ENCODE measurements at regions not wholly inside any gene's neighbourhood (a gene's known extent, or its start where the extent isn't known, plus 50 kb on each side); places are given as distances from the start of the nearest gene placed in this dataset.

DNA sequence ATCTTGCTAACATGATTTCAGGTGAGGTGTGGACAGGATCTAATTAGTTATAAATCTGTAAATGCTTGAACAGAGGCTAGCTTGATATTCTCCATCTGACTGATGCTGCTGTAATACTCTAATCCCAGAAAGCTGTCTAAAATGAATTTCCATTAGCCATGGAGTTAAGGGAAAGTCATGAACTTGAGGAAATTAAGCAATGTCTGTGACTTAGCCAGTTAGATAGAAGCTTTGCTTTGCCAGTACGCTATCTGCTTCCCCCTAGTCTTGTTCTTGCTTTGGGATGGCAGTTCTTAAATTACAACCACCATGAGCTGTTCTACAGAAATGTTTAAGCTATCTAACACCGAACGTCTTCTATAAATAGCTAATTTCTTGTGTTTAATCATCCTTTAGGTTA is 195.7 kb downstream of the PRL start:
- Histone ChIP-seq H3K9me2 (no peaks in the 10 kb centered on the region), H4K20me1 (ENCODE audit: insufficient read depth) (no peaks in the 10 kb centered on the region), H3K27ac (ENCODE audit: low read depth in 2 of 2, low read length in 1 of 2) (peak overlapping the region in 1 of 2 experiments; percentile 39; a peak in 1 of 4 replicates), H3K4me1 (ENCODE audit: control insufficient read depth in 1 of 2, insufficient read depth in 2 of 2, low read depth in 1 of 2, low read length in 1 of 2) (peaks cover 7 to 8% of the 10 kb centered on the region in 2 experiments; a peak in 3 of 4 replicates), H3K9ac (no peak overlapping the region), H3F3A (replicated peaks; ENCODE audit: insufficient read depth) (no peaks in the 10 kb centered on the region), H3K27me3 (ENCODE audit: insufficient read depth) (no peaks in the 10 kb centered on the region), H3K36me3 (replicated peaks in 1 of 2; ENCODE audit: control insufficient read depth in 1 of 2, insufficient read depth in 2 of 2, low read length in 1 of 2) (peaks cover 0 to 5% of the 10 kb centered on the region in 2 experiments), H3K4me2 (no peak overlapping the region), H2AFZ (ENCODE audit: low read depth) (no peak overlapping the region), H3K9me3 (no peaks in the 10 kb centered on the region), H3K4me3 (ENCODE audit: low read depth in 2 of 2, low read length in 1 of 2) (no peak overlapping the region), H3K79me2 (ENCODE audit: insufficient read depth) (no peaks in the 10 kb centered on the region)
- CTCF ChIA-PET = no interaction called here
- no peak for TF ChIP-seq TEAD4 (IDR thresholded peaks at IDR 0.05; ENCODE audit: borderline replicate concordance, insufficient read depth)
- TF ChIP-seq, protein P1, sequence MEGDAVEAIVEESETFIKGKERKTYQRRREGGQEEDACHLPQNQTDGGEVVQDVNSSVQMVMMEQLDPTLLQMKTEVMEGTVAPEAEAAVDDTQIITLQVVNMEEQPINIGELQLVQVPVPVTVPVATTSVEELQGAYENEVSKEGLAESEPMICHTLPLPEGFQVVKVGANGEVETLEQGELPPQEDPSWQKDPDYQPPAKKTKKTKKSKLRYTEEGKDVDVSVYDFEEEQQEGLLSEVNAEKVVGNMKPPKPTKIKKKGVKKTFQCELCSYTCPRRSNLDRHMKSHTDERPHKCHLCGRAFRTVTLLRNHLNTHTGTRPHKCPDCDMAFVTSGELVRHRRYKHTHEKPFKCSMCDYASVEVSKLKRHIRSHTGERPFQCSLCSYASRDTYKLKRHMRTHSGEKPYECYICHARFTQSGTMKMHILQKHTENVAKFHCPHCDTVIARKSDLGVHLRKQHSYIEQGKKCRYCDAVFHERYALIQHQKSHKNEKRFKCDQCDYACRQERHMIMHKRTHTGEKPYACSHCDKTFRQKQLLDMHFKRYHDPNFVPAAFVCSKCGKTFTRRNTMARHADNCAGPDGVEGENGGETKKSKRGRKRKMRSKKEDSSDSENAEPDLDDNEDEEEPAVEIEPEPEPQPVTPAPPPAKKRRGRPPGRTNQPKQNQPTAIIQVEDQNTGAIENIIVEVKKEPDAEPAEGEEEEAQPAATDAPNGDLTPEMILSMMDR (IDR thresholded peaks at IDR 0.05) = no peak
- no peak for TF ChIP-seq EZH2phosphoT487 (IDR thresholded peaks at IDR 0.05; ENCODE audit: borderline replicate concordance, low read depth)
- no peak for TF ChIP-seq ELF1 (IDR thresholded peaks at IDR 0.05)
- TF ChIP-seq, protein P2, sequence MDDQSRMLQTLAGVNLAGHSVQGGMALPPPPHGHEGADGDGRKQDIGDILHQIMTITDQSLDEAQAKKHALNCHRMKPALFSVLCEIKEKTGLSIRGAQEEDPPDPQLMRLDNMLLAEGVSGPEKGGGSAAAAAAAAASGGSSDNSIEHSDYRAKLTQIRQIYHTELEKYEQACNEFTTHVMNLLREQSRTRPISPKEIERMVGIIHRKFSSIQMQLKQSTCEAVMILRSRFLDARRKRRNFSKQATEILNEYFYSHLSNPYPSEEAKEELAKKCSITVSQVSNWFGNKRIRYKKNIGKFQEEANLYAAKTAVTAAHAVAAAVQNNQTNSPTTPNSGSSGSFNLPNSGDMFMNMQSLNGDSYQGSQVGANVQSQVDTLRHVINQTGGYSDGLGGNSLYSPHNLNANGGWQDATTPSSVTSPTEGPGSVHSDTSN (IDR thresholded peaks at IDR 0.05) = no peak
- TF ChIP-seq FOSL2 (IDR thresholded peaks at IDR 0.05; ENCODE audit: borderline replicate concordance, low read depth) = no peak
- TF ChIP-seq SMC3 (IDR thresholded peaks at IDR 0.05; ENCODE audit: low read depth, low read length) = no peak
- TF ChIP-seq, protein P3, sequence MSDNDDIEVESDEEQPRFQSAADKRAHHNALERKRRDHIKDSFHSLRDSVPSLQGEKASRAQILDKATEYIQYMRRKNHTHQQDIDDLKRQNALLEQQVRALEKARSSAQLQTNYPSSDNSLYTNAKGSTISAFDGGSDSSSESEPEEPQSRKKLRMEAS (IDR thresholded peaks at IDR 0.05; ENCODE audit: low read depth) = no peak
- TF ChIP-seq GATA2 (CRISPR knock-in tag; IDR thresholded peaks at IDR 0.05) = no peak
- TF ChIP-seq JUND (IDR thresholded peaks at IDR 0.05) = no peak
- TF ChIP-seq NRF1 (IDR thresholded peaks at IDR 0.05; ENCODE audit: low read depth, low read length) = no peak
- no peak for TF ChIP-seq MXI1 (IDR thresholded peaks at IDR 0.05; ENCODE audit: low read depth, low read length)
- no peak for TF ChIP-seq TAF1 (IDR thresholded peaks at IDR 0.05; ENCODE audit: borderline replicate concordance, low read depth, low read length)
- no peak for TF ChIP-seq MEF2A (IDR thresholded peaks at IDR 0.05; ENCODE audit: borderline replicate concordance, low read depth)
- no peak for TF ChIP-seq FOXJ3 (CRISPR knock-in tag; IDR thresholded peaks at IDR 0.05)
- POLR2A ChIA-PET = interaction anchor here (1.1 kb wide), 1 partner anchor 44 kb away, joined by 3 read pairs; no protein-coding TSS in a partner anchor
- WGBS (ENCODE audit: low lambda C conversion rate) = 92% methylated on average over 3 of the region's 3 CpGs
- no peak for DNase-seq

DNA sequence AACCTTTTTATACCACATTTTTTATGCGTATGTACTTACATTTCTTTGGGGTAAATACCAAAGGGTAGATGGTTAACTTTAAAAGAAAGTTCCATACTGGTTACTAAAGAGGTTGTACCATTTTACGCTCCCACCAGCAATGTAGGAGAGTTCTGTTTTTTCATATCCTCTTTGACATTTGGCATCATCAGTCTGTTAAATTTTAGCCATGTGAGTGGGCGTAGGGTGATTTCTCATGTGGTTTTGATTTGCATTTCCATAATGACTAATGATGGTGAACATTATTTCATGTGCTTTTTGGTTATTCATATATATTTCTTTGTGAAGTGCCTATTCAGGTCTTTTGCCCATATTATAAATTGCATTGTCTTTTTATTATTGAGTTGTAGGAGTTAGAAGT is 194.2 kb downstream of the PRL start:
- H3K9me2 ChIP-seq = no peaks in the 10 kb centered on the region
- no peaks in the 10 kb centered on the region for H3F3A ChIP-seq (replicated peaks; ENCODE audit: insufficient read depth)
- peaks cover 7 to 8% of the 10 kb centered on the region in 2 experiments; a peak in 3 of 4 replicates for H3K4me1 ChIP-seq (ENCODE audit: control insufficient read depth in 1 of 2, insufficient read depth in 2 of 2, low read depth in 1 of 2, low read length in 1 of 2)
- H3K9me3 ChIP-seq = no peaks in the 10 kb centered on the region
- no peaks in the 10 kb centered on the region for H3K79me2 ChIP-seq (ENCODE audit: insufficient read depth)
- 94% methylated on average over 3 of the region's 3 CpGs for WGBS (ENCODE audit: low lambda C conversion rate)
- ChIA-PET CTCF (no interaction called here), POLR2A (no interaction called here)
- no peak for DNase-seq
- TF ChIP-seq GATA2 (CRISPR knock-in tag; IDR thresholded peaks at IDR 0.05) (no peak), FOXJ3 (CRISPR knock-in tag; IDR thresholded peaks at IDR 0.05) (no peak), RAD21 (IDR thresholded peaks at IDR 0.05; ENCODE audit: low read length) (no peak)
- H3K4me3 ChIP-seq (ENCODE audit: low read depth in 2 of 2, low read length in 1 of 2) = no peak overlapping the region
- H4K20me1 ChIP-seq (ENCODE audit: insufficient read depth) = no peaks in the 10 kb centered on the region
- no peak overlapping the region for H3K27ac ChIP-seq (ENCODE audit: low read depth in 2 of 2, low read length in 1 of 2)
- H3K27me3 ChIP-seq (ENCODE audit: insufficient read depth) = no peaks in the 10 kb centered on the region
- H3K4me2 ChIP-seq = no peak overlapping the region
- H3K36me3 ChIP-seq (replicated peaks in 1 of 2; ENCODE audit: control insufficient read depth in 1 of 2, insufficient read depth in 2 of 2, low read length in 1 of 2) = peaks cover 0 to 5% of the 10 kb centered on the region in 2 experiments
- no peak overlapping the region for H2AFZ ChIP-seq (ENCODE audit: low read depth)
- H3K9ac ChIP-seq = no peak overlapping the region
